Brain pericyte (primary cell): ENCODE measurements at regions not wholly inside any gene's neighbourhood (a gene's known extent, or its start where the extent isn't known, plus 50 kb on each side); places are given as distances from the start of the nearest gene placed in this dataset.
"Not testable (repeated sequence)": the region's sequence is repeated elsewhere in the genome, so short reads cannot be mapped to it uniquely, and the experiment has no call there.

Experiments used
- DNase-seq: peaks from one replicate; pipeline ENCODE4 v3.0.0-alpha.2; 2012; ENCODE audit warnings: low read depth, low spot score

- no peak for DNase-seq
These were observed 94.9 kb upstream of the COL5A1 start for GRCh38 chr9:134546746-134547145.

GRCh38 chr9:134547161-134548100, 94.2 kb upstream of the COL5A1 start:
- DNase-seq = no peak

GRCh38 chr9:134548185-134548584, 93.4 kb upstream of the COL5A1 start:
- DNase-seq = no peak

DNA sequence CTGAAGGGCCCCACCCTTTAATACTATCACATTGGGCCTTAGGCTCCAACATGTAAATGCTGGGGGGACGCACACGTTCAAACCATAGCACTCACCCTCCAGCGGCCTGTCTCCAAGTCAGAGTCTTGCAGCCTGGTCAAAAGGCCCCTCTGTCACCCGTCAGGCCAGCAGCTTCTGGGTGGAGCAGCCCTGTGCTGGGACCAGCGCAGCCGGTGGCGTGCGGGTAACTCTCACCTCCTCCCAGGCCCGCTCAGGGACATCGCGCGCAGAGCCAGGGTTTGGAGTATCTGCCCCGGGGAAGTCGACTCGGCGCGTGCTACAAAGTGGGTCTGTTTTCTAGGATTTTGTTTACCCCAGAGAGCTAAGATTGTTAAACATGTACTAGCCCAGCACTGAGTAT, 93.0 kb upstream of the COL5A1 start:
- DNase-seq = no peak

DNA sequence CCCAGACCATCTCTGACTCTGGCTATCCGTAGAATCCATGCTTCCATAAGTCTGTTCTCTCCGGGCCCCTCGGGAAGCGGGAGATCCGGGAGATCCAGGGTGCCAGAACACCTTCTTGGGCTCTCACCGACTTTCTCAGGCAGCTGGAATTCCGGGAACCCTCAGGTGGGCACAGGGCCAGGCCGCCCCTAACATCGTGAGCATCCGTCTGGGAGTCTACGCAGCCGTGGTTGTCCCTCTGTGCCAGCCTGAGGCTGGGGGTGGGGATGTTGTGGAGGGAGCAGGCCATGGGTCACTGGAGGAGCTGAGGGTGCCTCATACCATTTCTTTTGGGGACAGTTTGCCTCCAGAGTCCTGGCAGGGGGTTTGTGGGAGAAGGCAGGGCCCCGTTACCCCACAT, 92.3 kb upstream of the COL5A1 start:
- DNase-seq = no peak

DNA sequence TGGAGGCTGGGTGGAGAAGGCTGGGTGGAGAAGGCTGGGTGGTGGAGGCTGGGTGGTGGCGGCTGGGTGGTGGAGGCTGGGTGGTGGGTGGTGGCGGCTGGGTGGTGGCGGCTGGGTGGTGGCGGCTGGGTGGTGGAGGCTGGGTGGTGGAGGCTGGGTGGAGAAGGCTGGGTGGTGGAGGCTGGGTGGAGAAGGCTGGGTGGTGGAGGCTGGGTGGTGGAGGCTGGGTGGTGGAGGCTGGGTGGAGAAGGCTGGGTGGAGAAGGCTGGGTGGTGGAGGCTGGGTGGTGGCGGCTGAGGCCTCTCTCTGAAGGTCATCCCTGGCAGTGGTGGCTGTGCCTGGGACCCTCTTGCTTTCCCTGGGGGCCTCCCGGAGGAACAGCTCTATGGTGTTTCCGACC, 91.5 kb upstream of the COL5A1 start:
- not testable (repeated sequence) for DNase-seq

GRCh38 chr9:134550584-134550983, 91.0 kb upstream of the COL5A1 start:
- DNase-seq = no peak

- no peak for DNase-seq
These were observed 90.4 kb upstream of the COL5A1 start for GRCh38 chr9:134551176-134551575.

- DNase-seq = no peak
These were observed 89.8 kb upstream of the COL5A1 start for GRCh38 chr9:134551644-134552348.

DNA sequence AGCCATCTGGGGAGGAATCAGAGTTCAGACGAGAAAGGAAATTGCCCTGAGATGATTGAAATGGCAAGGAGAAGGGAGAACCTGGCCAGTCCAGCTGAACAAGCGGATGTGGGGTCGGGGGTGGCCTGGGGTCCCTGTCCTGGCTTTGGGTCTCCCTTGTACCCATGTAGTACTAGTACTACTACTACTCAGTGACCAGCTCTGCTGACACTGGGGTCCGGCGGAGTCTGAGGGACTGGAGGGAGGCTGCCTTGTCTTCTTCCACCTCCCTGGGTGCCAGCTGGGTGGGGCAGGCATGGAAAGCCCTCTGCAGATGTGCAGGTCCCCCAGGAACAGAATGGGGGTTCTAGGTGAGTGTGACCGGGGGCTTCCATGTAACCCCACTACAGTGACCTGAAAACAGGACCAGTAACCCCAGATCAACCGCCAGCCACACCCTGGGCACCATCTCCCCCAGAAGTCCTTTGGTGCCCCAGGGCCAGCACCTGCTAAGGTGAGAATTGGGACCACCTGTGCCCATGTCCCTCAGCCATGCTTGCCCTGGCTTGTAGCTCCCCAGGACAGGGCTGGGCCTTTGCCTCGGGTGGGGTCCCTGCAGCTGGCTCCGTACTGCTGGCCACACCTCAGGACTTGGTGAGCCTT, 89.1 kb upstream of the COL5A1 start:
- DNase-seq = no peak

- no peak for DNase-seq
These were observed 88.3 kb upstream of the COL5A1 start for GRCh38 chr9:134553061-134553891.

GRCh38 chr9:134553996-134554372, 87.6 kb upstream of the COL5A1 start:
- no peak for DNase-seq

GRCh38 chr9:134554373-134555093, 87.1 kb upstream of the COL5A1 start:
- no peak for DNase-seq

- DNase-seq = no peak
These were observed 86.4 kb upstream of the COL5A1 start for GRCh38 chr9:134555094-134555650.

GRCh38 chr9:134556531-134557068, 85.0 kb upstream of the COL5A1 start:
- DNase-seq = no peak

GRCh38 chr9:134557331-134557730, 84.3 kb upstream of the COL5A1 start:
- DNase-seq = no peak

DNA sequence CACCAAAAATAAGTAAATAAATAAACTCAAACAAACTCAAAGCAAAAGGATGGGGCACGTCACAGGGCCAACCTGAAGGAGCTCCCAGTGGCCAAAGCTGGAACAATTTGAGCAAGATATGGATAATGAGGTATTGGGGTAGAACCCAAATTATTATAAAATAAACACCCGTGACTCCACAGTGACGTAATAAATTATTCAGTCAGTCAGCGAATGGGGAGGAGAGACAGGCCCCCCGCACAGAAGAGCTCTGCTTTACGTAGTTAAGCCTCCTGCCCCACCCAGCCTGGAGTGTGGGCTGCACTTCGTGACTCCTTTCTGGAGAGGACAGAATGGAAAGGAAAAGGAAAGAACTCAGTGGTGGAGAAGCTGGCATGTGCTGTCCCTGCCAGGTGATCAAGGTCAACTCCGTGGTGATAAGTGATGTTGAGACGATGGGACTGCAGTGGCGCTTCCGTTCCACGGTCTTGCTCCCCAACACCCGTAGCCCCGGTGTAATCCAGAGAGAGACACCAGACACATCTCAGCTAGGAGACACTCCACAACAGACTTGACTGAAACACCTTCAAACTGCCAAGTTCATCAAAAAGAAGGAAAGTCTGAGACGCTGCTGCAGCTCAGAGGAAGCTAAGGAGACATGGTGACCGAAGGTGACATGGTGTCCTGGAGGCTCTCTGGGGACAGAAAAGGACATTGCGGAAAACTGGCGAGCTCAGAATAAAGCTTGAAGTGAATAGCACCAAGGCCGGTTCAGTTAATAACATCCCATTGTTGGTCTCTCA, 83.3 kb upstream of the COL5A1 start:
- no peak for DNase-seq

GRCh38 chr9:134559013-134559412, 82.6 kb upstream of the COL5A1 start:
- no peak for DNase-seq

GRCh38 chr9:134560206-134560605, 81.4 kb upstream of the COL5A1 start:
- DNase-seq = no peak
